Activated B cell treated with CpG ODN at 0.5 μM for 24 hours (primary cell): ENCODE measurements at regions not wholly inside any gene's neighbourhood (a gene's known extent, or its start where the extent isn't known, plus 50 kb on each side); places are given as distances from the start of the nearest gene placed in this dataset.
"Not testable (repeated sequence)": the region's sequence is repeated elsewhere in the genome, so short reads cannot be mapped to it uniquely, and the experiment has no call there.

Experiments
- ATAC-seq: fragments of 200-7000 bp; cut with Tn5 transposase; one replicate; pipeline ENCODE4 v1.10.0; 2021; ENCODE audit warnings: low read depth, mild to moderate bottlenecking, moderate library complexity
- CTCF ChIA-PET: fragments of 350-600 bp; sonication (Branson Sonifier 250); formaldehyde crosslinking; loops from one replicate; lab custom pipeline; 2021; ENCODE audit warnings: antibody characterized with exemption; lab: Charles Lee
- POLR2A ChIA-PET: fragments of 350-600 bp; sonication (Branson Sonifier 250); formaldehyde crosslinking; loops from one replicate; lab custom pipeline; 2021; ENCODE audit warnings: antibody characterized with exemption; lab: Charles Lee
- DNase-seq: peaks from one replicate; pipeline ENCODE4 v3.0.0; 2022
- H3K27ac Mint-ChIP-seq: one replicate; pipeline ENCODE4 v1.8.0; 2020; ENCODE audit warnings: mixed read lengths
- H3K27me3 Mint-ChIP-seq: one replicate; pipeline ENCODE4 v1.8.0; 2021; ENCODE audit warnings: mixed read lengths
- H3K36me3 Mint-ChIP-seq: one replicate; pipeline ENCODE4 v1.8.0; 2021; ENCODE audit warnings: low read depth, mixed read lengths
- H3K4me1 Mint-ChIP-seq: one replicate; pipeline ENCODE4 v1.8.0; 2021; ENCODE audit warnings: mixed read lengths
- H3K4me3 Mint-ChIP-seq: one replicate; pipeline ENCODE4 v1.8.0; 2020; ENCODE audit warnings: mild to moderate bottlenecking, mixed read lengths
- H3K9me3 Mint-ChIP-seq: one replicate; pipeline ENCODE4 v1.8.0; 2020; ENCODE audit warnings: mixed read lengths
- intact Hi-C: fragments of 100-400 bp; cut with micrococcal nuclease; formaldehyde crosslinking; loops from one replicate; pipeline ENCODE4 v1.15.1; 2024
- TF ChIP-seq, protein P1 (sequence below): fragments of 200-600 bp; IDR thresholded peaks from one replicate; pipeline ENCODE4 v1.8.0; 2022; ENCODE audit warnings: antibody characterized with exemption, mild to moderate bottlenecking

DNA sequence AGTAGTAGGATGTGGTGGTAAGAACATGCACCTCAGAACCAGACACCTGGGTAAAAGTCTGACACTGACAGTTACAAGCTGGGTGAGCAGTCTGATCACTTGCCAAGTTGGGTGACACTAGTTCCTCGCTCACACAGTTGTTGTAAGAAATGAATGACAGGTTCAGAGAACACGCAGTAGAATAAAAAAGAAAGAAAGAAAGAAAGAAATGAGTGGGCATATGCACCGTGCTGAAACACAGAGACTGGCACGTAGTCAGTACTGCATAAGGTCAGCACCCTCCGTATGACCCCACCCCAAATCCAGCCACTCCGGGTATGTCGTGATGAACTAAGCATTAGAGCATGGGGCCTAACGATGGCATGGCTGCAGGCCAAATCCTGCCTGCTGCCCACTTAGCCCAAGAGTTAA is 90.6 kb downstream of the GLUL start:
- ATAC-seq (no peak), DNase-seq (no peak)
- Mint-ChIP-seq H3K9me3 (peaks cover 2% of the 10 kb centered on the region), H3K4me1 (no peaks in the 10 kb centered on the region), H3K27ac (no peak overlapping the region), H3K27me3 (peaks cover 3% of the 10 kb centered on the region), H3K4me3 (no peak overlapping the region), H3K36me3 (no peaks in the 10 kb centered on the region)
- ChIA-PET POLR2A (no interaction called here), CTCF (no interaction called here)
- TF ChIP-seq, protein P1, sequence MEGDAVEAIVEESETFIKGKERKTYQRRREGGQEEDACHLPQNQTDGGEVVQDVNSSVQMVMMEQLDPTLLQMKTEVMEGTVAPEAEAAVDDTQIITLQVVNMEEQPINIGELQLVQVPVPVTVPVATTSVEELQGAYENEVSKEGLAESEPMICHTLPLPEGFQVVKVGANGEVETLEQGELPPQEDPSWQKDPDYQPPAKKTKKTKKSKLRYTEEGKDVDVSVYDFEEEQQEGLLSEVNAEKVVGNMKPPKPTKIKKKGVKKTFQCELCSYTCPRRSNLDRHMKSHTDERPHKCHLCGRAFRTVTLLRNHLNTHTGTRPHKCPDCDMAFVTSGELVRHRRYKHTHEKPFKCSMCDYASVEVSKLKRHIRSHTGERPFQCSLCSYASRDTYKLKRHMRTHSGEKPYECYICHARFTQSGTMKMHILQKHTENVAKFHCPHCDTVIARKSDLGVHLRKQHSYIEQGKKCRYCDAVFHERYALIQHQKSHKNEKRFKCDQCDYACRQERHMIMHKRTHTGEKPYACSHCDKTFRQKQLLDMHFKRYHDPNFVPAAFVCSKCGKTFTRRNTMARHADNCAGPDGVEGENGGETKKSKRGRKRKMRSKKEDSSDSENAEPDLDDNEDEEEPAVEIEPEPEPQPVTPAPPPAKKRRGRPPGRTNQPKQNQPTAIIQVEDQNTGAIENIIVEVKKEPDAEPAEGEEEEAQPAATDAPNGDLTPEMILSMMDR, result no peak
- intact Hi-C loops, result no loop called here

DNA sequence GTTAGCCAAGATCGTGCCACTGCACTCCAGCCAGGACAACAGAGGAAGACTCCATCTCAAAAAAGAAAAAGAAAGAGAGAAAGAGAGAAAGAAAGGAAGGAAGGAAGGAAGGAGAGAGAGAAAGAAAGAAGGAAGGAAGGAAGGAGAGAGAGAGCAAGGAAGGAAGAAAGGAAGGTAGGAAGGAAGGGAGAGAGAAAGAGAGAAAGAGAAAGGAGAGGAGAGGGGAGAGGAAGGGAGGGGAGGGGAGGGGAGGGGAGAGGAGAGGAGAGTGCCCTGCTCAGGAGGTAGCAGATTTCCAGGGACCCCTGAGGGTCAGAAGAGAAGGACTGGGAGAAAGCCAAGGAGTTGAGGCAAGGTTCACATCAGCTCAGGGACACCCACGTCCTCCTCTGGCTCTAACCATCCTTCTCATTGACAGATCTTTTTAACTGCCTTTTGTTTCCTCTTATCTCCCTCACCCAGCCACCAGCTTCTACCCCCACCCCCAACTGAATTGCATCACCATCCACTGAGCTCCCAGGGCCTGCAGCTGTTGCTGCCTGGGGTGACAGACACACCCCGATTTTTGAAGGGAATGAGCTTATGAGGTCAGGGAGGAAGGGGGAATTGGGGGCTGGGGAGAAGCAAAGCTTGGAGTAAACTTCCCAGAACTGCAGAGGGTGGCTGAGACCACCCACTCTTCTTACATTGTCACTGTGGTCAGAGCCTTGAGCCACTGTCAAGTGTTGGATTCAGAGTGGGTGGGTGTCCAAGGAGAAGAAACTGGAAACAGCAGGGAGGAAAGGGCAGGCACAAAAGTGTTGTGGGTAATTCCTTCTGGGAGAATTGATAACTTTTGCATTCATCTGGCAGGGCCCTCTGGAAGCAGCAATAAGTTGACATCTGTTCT is 91.6 kb downstream of the GLUL start:
- ATAC-seq (no peak), DNase-seq (no peak)
- Mint-ChIP-seq H3K4me1 (no peaks in the 10 kb centered on the region), H3K27ac (no peak overlapping the region), H3K27me3 (peaks cover 3% of the 10 kb centered on the region), H3K4me3 (no peak overlapping the region), H3K9me3 (no peaks in the 10 kb centered on the region), H3K36me3 (no peaks in the 10 kb centered on the region)
- ChIA-PET CTCF (no interaction called here), POLR2A (no interaction called here)
- TF ChIP-seq, protein P1, result no peak
- intact Hi-C loops, result no loop called here

DNA sequence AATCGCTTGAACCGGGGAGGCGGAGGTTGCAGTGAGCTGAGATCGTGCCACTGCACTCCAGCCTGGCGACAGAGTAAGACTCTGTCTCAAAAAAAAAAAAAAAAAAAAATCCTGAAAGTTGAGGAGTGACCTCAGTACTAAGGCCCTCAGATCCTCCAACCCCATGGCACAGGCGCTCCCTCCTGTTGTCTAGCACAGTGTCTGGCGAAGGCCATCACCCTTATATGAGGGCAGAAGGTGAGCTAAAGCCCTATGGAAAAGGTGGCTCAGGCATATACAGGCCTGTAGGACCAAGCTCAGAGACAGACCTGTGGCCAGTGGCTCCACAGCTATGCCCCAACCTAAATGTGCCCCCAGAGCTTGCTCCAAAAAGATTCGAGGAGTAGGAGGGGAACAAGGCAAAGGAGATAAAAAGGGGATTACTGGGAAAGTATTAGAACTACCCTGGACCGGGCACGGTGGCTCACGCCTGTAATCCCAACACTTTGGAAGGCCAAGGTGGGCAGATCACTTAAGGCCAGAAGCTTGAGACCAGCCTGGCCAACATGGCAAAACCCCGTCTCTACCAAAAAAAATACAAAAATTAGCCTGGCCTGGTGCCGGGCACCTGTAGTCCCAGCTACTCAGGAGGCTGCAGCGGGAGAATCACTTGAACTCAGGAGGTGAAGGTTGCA is 92.4 kb downstream of the GLUL start:
- POLR2A ChIA-PET, H3K4me3 Mint-ChIP-seq, CTCF ChIA-PET, H3K9me3 Mint-ChIP-seq, DNase-seq, intact Hi-C loops, H3K4me1 Mint-ChIP-seq, H3K27ac Mint-ChIP-seq, H3K36me3 Mint-ChIP-seq, H3K27me3 Mint-ChIP-seq, ATAC-seq: not testable (repeated sequence)

DNA sequence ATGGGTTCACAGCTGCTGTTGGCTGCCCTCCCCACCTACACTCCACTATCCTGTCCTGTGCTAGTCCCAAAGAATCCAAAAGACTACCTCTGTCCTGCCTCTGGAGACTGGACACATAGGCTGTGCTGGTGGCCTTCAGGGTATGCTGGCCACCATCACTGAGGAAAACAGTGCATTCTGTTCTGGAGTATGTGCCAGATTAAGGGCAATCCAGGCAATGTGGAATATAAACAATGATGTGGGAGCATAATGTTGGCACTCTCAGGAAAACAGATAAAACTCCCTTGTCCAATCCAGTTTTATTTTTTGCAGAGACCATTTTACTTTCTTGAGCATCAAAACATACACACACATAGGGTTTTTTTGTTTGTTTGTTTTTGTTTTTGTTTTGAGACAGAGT is 94.3 kb downstream of the GLUL start:
- H3K9me3 Mint-ChIP-seq, result no peaks in the 10 kb centered on the region
- H3K4me3 Mint-ChIP-seq, result no peak overlapping the region
- no peak for ATAC-seq
- H3K4me1 Mint-ChIP-seq, result no peaks in the 10 kb centered on the region
- intact Hi-C loops, result no loop called here
- H3K27me3 Mint-ChIP-seq, result peaks cover 3% of the 10 kb centered on the region
- ChIA-PET POLR2A (no interaction called here), CTCF (no interaction called here)
- TF ChIP-seq, protein P1, result no peak
- H3K27ac Mint-ChIP-seq, result no peak overlapping the region
- no peak for DNase-seq
- no peaks in the 10 kb centered on the region for H3K36me3 Mint-ChIP-seq

DNA sequence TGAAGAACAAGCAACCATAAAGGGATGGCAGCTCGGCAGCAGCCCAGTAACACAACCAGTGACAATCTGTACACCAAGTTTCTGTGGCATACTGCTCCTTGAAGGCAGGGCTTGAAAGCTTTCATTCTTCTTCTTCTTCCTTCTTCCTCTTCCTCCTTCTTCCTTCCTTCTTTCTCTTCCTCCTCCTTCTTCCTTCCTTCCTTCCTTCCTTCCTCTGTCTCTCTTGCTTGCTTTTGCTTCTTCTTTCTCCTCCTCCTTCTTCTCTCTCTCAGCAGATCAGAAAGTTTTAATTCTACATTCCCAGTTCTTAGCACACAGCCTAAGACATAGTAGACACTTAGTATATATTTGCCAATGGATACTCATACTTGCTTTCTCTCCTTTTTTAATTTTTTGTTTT is 95.9 kb downstream of the GLUL start:
- Mint-ChIP-seq H3K4me1 (no peaks in the 10 kb centered on the region), H3K27ac (no peak overlapping the region), H3K4me3 (no peak overlapping the region), H3K9me3 (no peaks in the 10 kb centered on the region), H3K36me3 (no peaks in the 10 kb centered on the region), H3K27me3 (peaks cover 3% of the 10 kb centered on the region)
- no peak for ATAC-seq
- CTCF ChIA-PET, result interaction anchor here (0.9 kb wide), 1 partner anchor 152 kb away, joined by 3 read pairs; no protein-coding TSS in a partner anchor
- DNase-seq, result no peak
- intact Hi-C loops, result no loop called here
- POLR2A ChIA-PET, result no interaction called here
- TF ChIP-seq, protein P1, result no peak
